IMR-90 (cell line): ENCODE measurements at regions not wholly inside any gene's neighbourhood (a gene's known extent, or its start where the extent isn't known, plus 50 kb on each side); places are given as distances from the start of the nearest gene placed in this dataset.

Experiments used
- ATAC-seq: fragments of 200-7000 bp; cut with Tn5 transposase; 2 replicates; pipeline ENCODE4 v1.9.1; 2020; ENCODE audit warnings: low read depth, mild to moderate bottlenecking, moderate library complexity
- BruUV-seq: library from RNA; stranded (reverse); fragments of 400-500 nt; replicated peaks from 2 replicates; lab custom pipeline; 2021; lab: Mats Ljungman, UMichigan
- CTCF ChIA-PET: fragments of 300-600 bp; formaldehyde crosslinking; extraction: SDS; loops from one replicate; lab custom pipeline; 2021; ENCODE audit warnings: antibody characterized with exemption; lab: Yijun Ruan, JAX
- POLR2A ChIA-PET: fragments of 300-600 bp; sonication (Branson Sonifier 250); formaldehyde crosslinking; loops from one replicate; lab custom pipeline; 2022; ENCODE audit warnings: antibody characterized with exemption; ENCODE audit not compliant: unreplicated experiment; lab: Charles Lee
- DNase-seq: peaks from one replicate; pipeline ENCODE4 v3.0.0; 2013
- H2AFZ ChIP-seq: replicated peaks from 2 replicates; pipeline ENCODE3; 2013; ENCODE audit warnings: low read length, mild to moderate bottlenecking; ENCODE audit not compliant: poor library complexity
- H2AK5ac ChIP-seq: 2 replicates; pipeline ENCODE4 v1.6.1; 2013; ENCODE audit warnings: low read depth, low read length, inconsistent platforms
- H2AK9ac ChIP-seq: replicated peaks from 2 replicates; pipeline ENCODE3; 2013; ENCODE audit warnings: mild to moderate bottlenecking, low read depth, low read length, moderate library complexity; ENCODE audit not compliant: poor library complexity
- H2BK120ac ChIP-seq: 2 replicates; pipeline ENCODE4 v1.6.1; 2013; ENCODE audit warnings: low read depth, low read length, inconsistent platforms
- H2BK15ac ChIP-seq: 3 replicates; pipeline ENCODE4 v1.6.1; 2013; ENCODE audit warnings: low read depth, low read length, inconsistent platforms
- H2BK20ac ChIP-seq: 2 replicates; pipeline ENCODE4 v1.6.1; 2013; ENCODE audit warnings: low read depth, mild to moderate bottlenecking, inconsistent platforms, low read length, moderate library complexity
- H2BK5ac ChIP-seq: 2 replicates; pipeline ENCODE4 v1.6.1; 2013; ENCODE audit warnings: mild to moderate bottlenecking, low read depth, low read length, inconsistent platforms; ENCODE audit not compliant: poor library complexity, severe bottlenecking
- H3K14ac ChIP-seq: replicated peaks from 2 replicates; pipeline ENCODE4 v1.6.1; 2013; ENCODE audit warnings: low read depth, low read length, inconsistent platforms
- H3K18ac ChIP-seq: 2 replicates; pipeline ENCODE4 v1.6.1; 2013; ENCODE audit warnings: low read depth, low read length, control low read depth
- H3K23ac ChIP-seq: 2 replicates; pipeline ENCODE4 v1.6.1; 2013; ENCODE audit warnings: low read depth, low read length, inconsistent platforms
- H3K27ac ChIP-seq: 2 replicates; pipeline ENCODE4 v1.5.1; 2013; ENCODE audit warnings: mild to moderate bottlenecking, control low read depth, low read length; ENCODE audit not compliant: insufficient read depth
- H3K27me3 ChIP-seq: 2 replicates; pipeline ENCODE4 v1.6.1; 2013; ENCODE audit warnings: low read length; ENCODE audit not compliant: control insufficient read depth, insufficient read depth
- H3K36me3 ChIP-seq: 2 replicates; pipeline ENCODE4 v1.6.1; 2013; ENCODE audit warnings: low read length, mixed read lengths; ENCODE audit not compliant: control insufficient read depth, insufficient read depth
- H3K4ac ChIP-seq: 2 replicates; pipeline ENCODE4 v1.6.1; 2013; ENCODE audit warnings: low read depth, low read length, inconsistent platforms
- H3K4me1 ChIP-seq: 2 replicates; pipeline ENCODE4 v1.6.1; 2013; ENCODE audit warnings: low read length, mixed read lengths; ENCODE audit not compliant: control insufficient read depth, insufficient read depth
- H3K4me2 ChIP-seq: 2 replicates; pipeline ENCODE4 v1.6.1; 2013; ENCODE audit warnings: low read depth, mild to moderate bottlenecking, control low read depth, low read length, moderate library complexity
- H3K4me3 ChIP-seq: 2 replicates; pipeline ENCODE4 v1.5.1; 2013; ENCODE audit warnings: low read depth, mild to moderate bottlenecking, control low read depth, low read length, moderate library complexity; ENCODE audit not compliant: insufficient read depth
- H3K56ac ChIP-seq: 2 replicates; pipeline ENCODE4 v1.6.1; 2013; ENCODE audit warnings: low read length, inconsistent platforms; ENCODE audit not compliant: insufficient read depth; ENCODE audit errors: extremely low read depth
- H3K79me1 ChIP-seq, 2 experiments: 2 replicates each; pipeline ENCODE4 v1.6.1; 2013; ENCODE audit warnings: low read length in 2 of 2, inconsistent platforms in 1 of 2, low read depth in 1 of 2
- H3K9ac ChIP-seq: 2 replicates; pipeline ENCODE4 v1.6.1; 2013; ENCODE audit warnings: low read depth, low read length, control low read depth
- H3K9me1 ChIP-seq: 2 replicates; pipeline ENCODE4 v1.6.1; 2013; ENCODE audit warnings: low read length, inconsistent platforms; ENCODE audit not compliant: insufficient read depth
- H3K9me3 ChIP-seq: 2 replicates; pipeline ENCODE4 v1.6.1; 2013; ENCODE audit warnings: low read length; ENCODE audit not compliant: control insufficient read depth, insufficient read depth
- H4K20me1 ChIP-seq: 2 replicates; pipeline ENCODE4 v1.6.1; 2013; ENCODE audit warnings: low read length, inconsistent platforms; ENCODE audit not compliant: insufficient read depth
- H4K5ac ChIP-seq: 2 replicates; pipeline ENCODE4 v1.6.1; 2013; ENCODE audit warnings: mild to moderate bottlenecking, low read depth, low read length, control low read depth
- H4K8ac ChIP-seq, 2 experiments: 2 replicates each; pipeline ENCODE4 v1.6.1; 2013; ENCODE audit warnings: low read depth in 2 of 2, low read length in 2 of 2, control low read depth in 1 of 2, inconsistent platforms in 1 of 2
- H4K91ac ChIP-seq: 2 replicates; pipeline ENCODE4 v1.6.1; 2013; ENCODE audit warnings: low read depth, low read length, inconsistent platforms; ENCODE audit not compliant: insufficient read depth
- RAD21 ChIP-seq: IDR thresholded peaks from 2 replicates; pipeline ENCODE4 v1.6.1; 2012; ENCODE audit warnings: low read length, improper control_type of control experiment
- SMC3 ChIP-seq: fragments of 150-350 bp; IDR thresholded peaks from 2 replicates; pipeline ENCODE4 v1.6.1; 2016; ENCODE audit warnings: low read depth, mild to moderate bottlenecking, antibody characterized with exemption, low read length, moderate library complexity
- WGBS, 2 experiments: methylation state at CpG; one replicate each; pipeline versions ENCODE4 v1.1.5 to v1.1.7; 2013; ENCODE audit warnings: missing lambda C conversion rate in 2 of 2; ENCODE audit not compliant: insufficient read length in 1 of 2; ENCODE audit errors: extremely low coverage in 2 of 2; 5-methylcytosine and 5-hydroxymethylcytosine counted together
- dilution Hi-C: fragments of 300-500 bp; cut with HindIII; formaldehyde crosslinking; loops from one replicate; pipeline ENCODE4 v1.14.3; 2018; ENCODE audit warnings: low sequenced_read_pairs; ENCODE audit not compliant: unreplicated experiment
- in situ Hi-C: fragments of 300-500 bp; cut with MboI; formaldehyde crosslinking; loops from 3 replicates; pipeline ENCODE4 v1.14.3; 2019; ENCODE audit warnings: low sequenced_read_pairs, inconsistent platforms, mixed read lengths
- intact Hi-C: fragments of 100-400 bp; cut with micrococcal nuclease; formaldehyde crosslinking; loops from 2 replicates; pipeline ENCODE4 v1.10.0; 2022

- H4K20me1 ChIP-seq = no peaks in the 10 kb centered on the region
- no TSS peak for BruUV-seq
- in situ Hi-C loops = loop anchor here (25.0 kb wide), 4 partner anchors 90 to 1040 kb away; partner anchors contain the start of gene THSD7A
Observed at GRCh38 chr7:12477620-12478019, 74.0 kb upstream of the VWDE start.

More at GRCh38 chr7:12477620-12478019, 74.0 kb upstream of the VWDE start:
- Histone ChIP-seq H3K4me1 (no peaks in the 10 kb centered on the region), H2AK9ac (no peak overlapping the region), H2AFZ (no peak overlapping the region), H3K4ac (no peak overlapping the region), H3K9ac (no peak overlapping the region), H3K4me2 (no peak overlapping the region), H2AK5ac (no peak overlapping the region), H4K5ac (no peak overlapping the region), H2BK5ac (no peak overlapping the region), H2BK15ac (no peak overlapping the region), H3K4me3 (no peak overlapping the region), H3K18ac (no peak overlapping the region), H2BK120ac (no peak overlapping the region), H3K36me3 (no peaks in the 10 kb centered on the region), H3K9me3 (no peaks in the 10 kb centered on the region), H3K14ac (no peak overlapping the region), H3K79me1 (no peaks in the 10 kb centered on the region), H4K91ac (no peak overlapping the region), H3K27me3 (no peaks in the 10 kb centered on the region), H4K8ac (no peak overlapping the region), H3K27ac (no peak overlapping the region), H2BK20ac (no peak overlapping the region), H3K23ac (no peak overlapping the region), H3K56ac (no peak overlapping the region), H3K9me1 (no peaks in the 10 kb centered on the region)
- TF ChIP-seq SMC3 = no peak
- no peak for TF ChIP-seq RAD21
- dilution Hi-C loops = no loop called here
- intact Hi-C loops = no loop called here
- 20% methylated on average over 1 of the region's 3 CpGs; no CpG with 5 or more reads in 1 of the 2 experiments for WGBS, 2 experiments
- DNase-seq = no peak
- ChIA-PET POLR2A (no interaction called here), CTCF (interaction anchor here (1.2 kb wide), 1 partner anchor 19 kb away, joined by 6 read pairs; no protein-coding TSS in a partner anchor)
- no peak for ATAC-seq
